Stimulated activated CD4-positive, alpha-beta T cell treated with anti-CD3 and anti-CD28 coated beads, TNF-alpha, amount 100 ng/mL, for 1 hour (primary cell): ENCODE measurements at regions not wholly inside any gene's neighbourhood (a gene's known extent, or its start where the extent isn't known, plus 50 kb on each side); places are given as distances from the start of the nearest gene placed in this dataset.

Experiments
- DNase-seq, 3 donors: peaks; one replicate each; pipeline ENCODE4 v3.0.0-alpha.2; 2020; ENCODE audit warnings: low read depth in 3 of 3, low spot score in 1 of 3

GRCh38 chr5:89498699-89499098 lies 615.7 kb upstream of the MEF2C start:
- no peak for DNase-seq

GRCh38 chr5:89493414-89493813 lies 610.4 kb upstream of the MEF2C start:
- no peak for DNase-seq

GRCh38 chr5:89484962-89485361 lies 602.0 kb upstream of the MEF2C start:
- DNase-seq, result no peak

GRCh38 chr5:89480406-89481007 lies 597.5 kb upstream of the MEF2C start:
- no peak for DNase-seq

- no peak for DNase-seq
Observed at GRCh38 chr5:89478851-89479250, 595.9 kb upstream of the MEF2C start.

GRCh38 chr5:89473196-89473595 lies 590.2 kb upstream of the MEF2C start:
- no peak for DNase-seq

GRCh38 chr5:89471541-89471940 lies 588.6 kb upstream of the MEF2C start:
- no peak for DNase-seq

- DNase-seq, result no peak
Observed at GRCh38 chr5:89471115-89471514, 588.1 kb upstream of the MEF2C start.

- DNase-seq, result no peak
Observed at GRCh38 chr5:89470658-89471057, 587.7 kb upstream of the MEF2C start.

- no peak for DNase-seq
Observed at GRCh38 chr5:89458332-89458656, 575.3 kb upstream of the MEF2C start.

GRCh38 chr5:89457411-89458331 lies 574.7 kb upstream of the MEF2C start:
- DNase-seq, result no peak

GRCh38 chr5:89452081-89452480 lies 569.1 kb upstream of the MEF2C start:
- DNase-seq, result no peak

GRCh38 chr5:89451263-89451662 lies 568.3 kb upstream of the MEF2C start:
- DNase-seq, result no peak

- no peak for DNase-seq
Observed at GRCh38 chr5:89450149-89450538, 567.2 kb upstream of the MEF2C start.

- no peak for DNase-seq
Observed at GRCh38 chr5:89449392-89450148, 566.6 kb upstream of the MEF2C start.

GRCh38 chr5:89447027-89447426 lies 564.0 kb upstream of the MEF2C start:
- no peak for DNase-seq

- DNase-seq, result no peak
Observed at GRCh38 chr5:89445106-89445745, 562.2 kb upstream of the MEF2C start.

GRCh38 chr5:89444088-89444487 lies 561.1 kb upstream of the MEF2C start:
- no peak for DNase-seq

- no peak for DNase-seq
Observed at GRCh38 chr5:89443508-89443907, 560.5 kb upstream of the MEF2C start.

- no peak for DNase-seq
Observed at GRCh38 chr5:89441965-89442364, 559.0 kb upstream of the MEF2C start.

GRCh38 chr5:89440670-89441069 lies 557.7 kb upstream of the MEF2C start:
- no peak for DNase-seq
